ENCODE measurements at regions not wholly inside any gene's neighbourhood (a gene's known extent, or its start where the extent isn't known, plus 50 kb on each side); places are given as distances from the start of the nearest gene placed in this dataset.

GRCh38 chr1:55803429-55803828 is 588.3 kb upstream of the USP24 start:
- no peak overlapping the region for H2AFZ ChIP-seq (ENCODE audit: low read depth, low read length)
- no peaks in the 10 kb centered on the region for H3K9me3 ChIP-seq (ENCODE audit: insufficient read depth, low read length)
- H3K79me2 ChIP-seq (ENCODE audit: low read length): no peaks in the 10 kb centered on the region
- H3K4me3 ChIP-seq (ENCODE audit: low read length): no peak overlapping the region
- H3K36me3 ChIP-seq (replicated peaks; ENCODE audit: low read depth, low read length): no peaks in the 10 kb centered on the region
- TF ChIP-seq, protein P1, sequence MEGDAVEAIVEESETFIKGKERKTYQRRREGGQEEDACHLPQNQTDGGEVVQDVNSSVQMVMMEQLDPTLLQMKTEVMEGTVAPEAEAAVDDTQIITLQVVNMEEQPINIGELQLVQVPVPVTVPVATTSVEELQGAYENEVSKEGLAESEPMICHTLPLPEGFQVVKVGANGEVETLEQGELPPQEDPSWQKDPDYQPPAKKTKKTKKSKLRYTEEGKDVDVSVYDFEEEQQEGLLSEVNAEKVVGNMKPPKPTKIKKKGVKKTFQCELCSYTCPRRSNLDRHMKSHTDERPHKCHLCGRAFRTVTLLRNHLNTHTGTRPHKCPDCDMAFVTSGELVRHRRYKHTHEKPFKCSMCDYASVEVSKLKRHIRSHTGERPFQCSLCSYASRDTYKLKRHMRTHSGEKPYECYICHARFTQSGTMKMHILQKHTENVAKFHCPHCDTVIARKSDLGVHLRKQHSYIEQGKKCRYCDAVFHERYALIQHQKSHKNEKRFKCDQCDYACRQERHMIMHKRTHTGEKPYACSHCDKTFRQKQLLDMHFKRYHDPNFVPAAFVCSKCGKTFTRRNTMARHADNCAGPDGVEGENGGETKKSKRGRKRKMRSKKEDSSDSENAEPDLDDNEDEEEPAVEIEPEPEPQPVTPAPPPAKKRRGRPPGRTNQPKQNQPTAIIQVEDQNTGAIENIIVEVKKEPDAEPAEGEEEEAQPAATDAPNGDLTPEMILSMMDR (IDR thresholded peaks at IDR 0.05; ENCODE audit: low read depth, low read length): no peak
- TF ChIP-seq EZH2phosphoT487 (IDR thresholded peaks at IDR 0.05; ENCODE audit: low read depth): no peak
- H4K20me1 ChIP-seq (ENCODE audit: insufficient read depth, low read length): no peaks in the 10 kb centered on the region
- H3K4me2 ChIP-seq (ENCODE audit: low read length): no peak overlapping the region
- H3K4me1 ChIP-seq (ENCODE audit: low read length): no peaks in the 10 kb centered on the region
- H3K9ac ChIP-seq (ENCODE audit: low read length): no peak overlapping the region
- H3K27me3 ChIP-seq (ENCODE audit: low read depth, low read length): no peaks in the 10 kb centered on the region
- H3K27ac ChIP-seq (ENCODE audit: low read length): no peak overlapping the region

DNA sequence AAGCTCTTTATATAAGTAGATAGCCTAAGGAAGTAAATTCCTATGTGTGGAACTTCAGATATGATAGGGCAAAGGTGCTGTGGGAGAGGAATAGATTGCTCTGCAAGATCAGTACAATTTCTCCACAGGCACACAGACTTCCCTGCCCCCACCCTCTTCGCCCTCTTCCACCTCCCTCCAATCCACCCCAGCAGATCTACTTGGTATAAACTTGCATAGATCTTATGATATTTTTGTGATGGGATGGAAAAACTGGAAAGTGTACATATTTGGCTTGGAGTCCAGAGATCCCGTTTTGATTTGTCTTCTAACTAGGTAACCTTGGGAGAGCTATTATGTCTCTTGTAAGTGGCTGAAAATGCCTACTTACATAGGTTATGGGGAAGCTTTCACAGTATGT is 586.3 kb upstream of the USP24 start:
- Histone ChIP-seq H2AFZ (ENCODE audit: low read depth, low read length) (no peak overlapping the region), H3K9ac (ENCODE audit: low read length) (no peak overlapping the region), H3K4me2 (ENCODE audit: low read length) (no peak overlapping the region), H3K9me3 (ENCODE audit: insufficient read depth, low read length) (no peaks in the 10 kb centered on the region), H3K4me3 (ENCODE audit: low read length) (no peak overlapping the region), H3K36me3 (replicated peaks; ENCODE audit: low read depth, low read length) (no peaks in the 10 kb centered on the region), H3K4me1 (ENCODE audit: low read length) (no peaks in the 10 kb centered on the region), H4K20me1 (ENCODE audit: insufficient read depth, low read length) (no peaks in the 10 kb centered on the region), H3K27ac (ENCODE audit: low read length) (no peak overlapping the region), H3K79me2 (ENCODE audit: low read length) (no peaks in the 10 kb centered on the region), H3K27me3 (ENCODE audit: low read depth, low read length) (no peaks in the 10 kb centered on the region)
- no peak for TF ChIP-seq EZH2phosphoT487 (IDR thresholded peaks at IDR 0.05; ENCODE audit: low read depth)
- TF ChIP-seq, protein P1 (IDR thresholded peaks at IDR 0.05; ENCODE audit: low read depth, low read length): no peak

- H3K4me2 ChIP-seq (ENCODE audit: low read length): no peak overlapping the region
- no peak overlapping the region for H3K4me3 ChIP-seq (ENCODE audit: low read length)
- no peak overlapping the region for H3K27ac ChIP-seq (ENCODE audit: low read length)
- H2AFZ ChIP-seq (ENCODE audit: low read depth, low read length): no peak overlapping the region
- H3K79me2 ChIP-seq (ENCODE audit: low read length): no peaks in the 10 kb centered on the region
- TF ChIP-seq, protein P1 (IDR thresholded peaks at IDR 0.05; ENCODE audit: low read depth, low read length): no peak
- TF ChIP-seq EZH2phosphoT487 (IDR thresholded peaks at IDR 0.05; ENCODE audit: low read depth): no peak
- H3K27me3 ChIP-seq (ENCODE audit: low read depth, low read length): no peaks in the 10 kb centered on the region
- H3K9me3 ChIP-seq (ENCODE audit: insufficient read depth, low read length): no peaks in the 10 kb centered on the region
- no peaks in the 10 kb centered on the region for H3K36me3 ChIP-seq (replicated peaks; ENCODE audit: low read depth, low read length)
- H3K9ac ChIP-seq (ENCODE audit: low read length): no peak overlapping the region
- H4K20me1 ChIP-seq (ENCODE audit: insufficient read depth, low read length): no peaks in the 10 kb centered on the region
- no peaks in the 10 kb centered on the region for H3K4me1 ChIP-seq (ENCODE audit: low read length)
These were observed 585.3 kb upstream of the USP24 start for GRCh38 chr1:55800503-55800902.

DNA sequence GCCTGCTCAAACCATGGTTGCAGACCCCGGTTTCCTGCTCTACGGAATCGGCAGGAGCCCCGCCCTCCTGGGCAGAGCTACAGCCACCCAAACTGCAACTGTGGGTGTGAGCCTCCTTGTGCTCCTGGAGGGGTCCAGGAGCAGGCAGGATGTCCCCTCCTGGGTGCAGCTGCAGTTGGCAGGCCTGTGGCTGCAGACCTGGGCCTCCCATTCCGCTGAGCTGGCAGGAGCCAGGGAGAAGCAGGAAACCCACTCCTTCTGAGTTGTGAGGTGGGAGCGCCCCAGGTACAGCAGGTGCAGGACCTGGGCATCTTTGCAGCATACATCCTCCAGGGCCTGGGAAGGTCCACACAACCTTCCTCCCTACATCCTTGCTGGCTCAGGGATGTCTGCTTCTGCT is 578.7 kb upstream of the USP24 start:
- Histone ChIP-seq H3K9ac (ENCODE audit: low read length) (no peak overlapping the region), H3K4me1 (ENCODE audit: low read length) (no peaks in the 10 kb centered on the region), H3K4me3 (ENCODE audit: low read length) (no peak overlapping the region), H3K27ac (ENCODE audit: low read length) (no peak overlapping the region), H4K20me1 (ENCODE audit: insufficient read depth, low read length) (no peaks in the 10 kb centered on the region), H2AFZ (ENCODE audit: low read depth, low read length) (no peak overlapping the region), H3K79me2 (ENCODE audit: low read length) (no peaks in the 10 kb centered on the region), H3K4me2 (ENCODE audit: low read length) (no peak overlapping the region), H3K9me3 (ENCODE audit: insufficient read depth, low read length) (no peaks in the 10 kb centered on the region), H3K36me3 (replicated peaks; ENCODE audit: low read depth, low read length) (no peaks in the 10 kb centered on the region), H3K27me3 (ENCODE audit: low read depth, low read length) (no peaks in the 10 kb centered on the region)
- TF ChIP-seq EZH2phosphoT487 (IDR thresholded peaks at IDR 0.05; ENCODE audit: low read depth): no peak
- TF ChIP-seq, protein P1 (IDR thresholded peaks at IDR 0.05; ENCODE audit: low read depth, low read length): no peak

All from OCI-LY3 (cell line).